ENCODE measurements at regions not wholly inside any gene's neighbourhood (a gene's known extent, or its start where the extent isn't known, plus 50 kb on each side); places are given as distances from the start of the nearest gene placed in this dataset.

DNA sequence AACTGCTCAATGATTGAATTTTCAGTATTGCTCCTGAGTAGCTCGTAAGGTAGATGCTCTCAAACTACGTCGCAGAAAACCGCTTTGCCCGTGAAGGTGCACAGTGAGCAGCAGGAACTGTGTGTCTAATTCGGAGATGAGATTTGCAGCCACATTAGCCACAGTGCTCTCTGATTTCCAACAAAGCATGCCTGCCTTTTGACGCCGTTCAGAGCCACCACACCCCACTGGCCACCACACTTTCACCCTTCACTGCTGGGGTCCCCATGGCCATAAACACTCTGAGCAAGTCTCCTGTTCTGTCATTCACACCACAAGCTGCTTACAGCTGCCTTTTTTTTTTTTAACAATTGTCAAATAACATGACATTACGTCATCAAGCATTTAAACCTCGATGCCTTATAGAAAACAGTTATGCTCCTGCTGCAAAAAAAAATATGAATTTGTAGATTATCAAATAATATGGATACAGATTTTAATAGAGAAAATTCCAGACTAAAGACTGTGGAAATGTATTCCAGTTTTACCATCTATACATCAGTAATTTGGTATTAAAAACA is 578.8 kb upstream of the PFKP start:
- no peaks in the 10 kb centered on the region for H3K4me1 Mint-ChIP-seq
- no peaks in the 10 kb centered on the region for H3K4me1 ChIP-seq (ENCODE audit: control insufficient read depth in 2 of 2, insufficient read depth in 2 of 2, low read length in 2 of 2)
- no peak overlapping the region for H3K27ac Mint-ChIP-seq
- no peak overlapping the region for H3K4me3 Mint-ChIP-seq
- no peaks in the 10 kb centered on the region for H3K36me3 ChIP-seq (ENCODE audit: control insufficient read depth in 2 of 3, insufficient read depth in 3 of 3, low read length in 3 of 3)
- H3K27ac ChIP-seq (ENCODE audit: low read depth, low read length), result no peak overlapping the region
- no peaks in the 10 kb centered on the region for H3K27me3 ChIP-seq (ENCODE audit: control insufficient read depth in 2 of 2, insufficient read depth in 2 of 2, low read length in 2 of 2)
- no peaks in the 10 kb centered on the region for H3K36me3 Mint-ChIP-seq
- H3K4me3 ChIP-seq (ENCODE audit: low read length), result no peak overlapping the region
- ChIA-PET POLR2A (no interaction called here), CTCF (no interaction called here)
- H3K27me3 Mint-ChIP-seq, result peaks cover 0 to 18% (median 3%) of the 10 kb centered on the region in 5 donors
- no peak for DNase-seq
- H3K9me3 Mint-ChIP-seq, result peaks cover 0 to 4% (median 0%) of the 10 kb centered on the region in 11 donors
- ATAC-seq, result no peak
- no peaks in the 10 kb centered on the region for H3K9me3 ChIP-seq (ENCODE audit: control insufficient read depth in 2 of 3, low read length in 3 of 3)
- intact Hi-C loops (cut with micrococcal nuclease), result no loop called here

DNA sequence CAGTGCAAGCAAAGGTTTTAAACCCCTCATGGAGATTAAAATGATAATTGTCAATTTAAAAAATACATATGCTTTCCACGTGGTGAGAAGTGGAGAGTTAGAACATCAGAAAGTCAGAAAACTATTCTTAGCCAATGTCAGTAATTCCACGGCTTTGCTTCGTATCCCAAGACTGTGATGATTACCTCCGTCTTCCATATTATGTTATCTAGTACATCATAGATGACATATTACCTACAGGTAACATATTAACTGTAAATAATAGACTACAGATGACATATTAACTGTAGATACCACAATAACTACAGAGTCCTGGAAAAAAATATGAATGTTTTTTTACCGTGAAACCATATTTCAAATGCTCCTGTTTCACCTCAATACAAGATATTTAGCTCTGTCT is 579.4 kb upstream of the PFKP start:
- no peaks in the 10 kb centered on the region for H3K36me3 Mint-ChIP-seq
- ATAC-seq (no peak), DNase-seq (no peak)
- H3K27me3 Mint-ChIP-seq, result peaks cover 0 to 21% (median 6%) of the 10 kb centered on the region in 5 donors
- Histone ChIP-seq H3K27ac (ENCODE audit: low read depth, low read length) (no peak overlapping the region), H3K9me3 (ENCODE audit: control insufficient read depth in 2 of 3, low read length in 3 of 3) (no peaks in the 10 kb centered on the region), H3K36me3 (ENCODE audit: control insufficient read depth in 2 of 3, insufficient read depth in 3 of 3, low read length in 3 of 3) (no peaks in the 10 kb centered on the region), H3K4me3 (ENCODE audit: low read length) (no peak overlapping the region), H3K27me3 (ENCODE audit: control insufficient read depth in 2 of 2, insufficient read depth in 2 of 2, low read length in 2 of 2) (no peaks in the 10 kb centered on the region), H3K4me1 (ENCODE audit: control insufficient read depth in 2 of 2, insufficient read depth in 2 of 2, low read length in 2 of 2) (no peaks in the 10 kb centered on the region)
- H3K4me1 Mint-ChIP-seq, result no peaks in the 10 kb centered on the region
- CTCF ChIA-PET, result no interaction called here
- no peak overlapping the region for H3K27ac Mint-ChIP-seq
- peaks cover 0 to 1% (median 0%) of the 10 kb centered on the region in 11 donors for H3K9me3 Mint-ChIP-seq
- POLR2A ChIA-PET, result no interaction called here
- no peak overlapping the region for H3K4me3 Mint-ChIP-seq
- intact Hi-C loops (cut with micrococcal nuclease), result no loop called here

DNA sequence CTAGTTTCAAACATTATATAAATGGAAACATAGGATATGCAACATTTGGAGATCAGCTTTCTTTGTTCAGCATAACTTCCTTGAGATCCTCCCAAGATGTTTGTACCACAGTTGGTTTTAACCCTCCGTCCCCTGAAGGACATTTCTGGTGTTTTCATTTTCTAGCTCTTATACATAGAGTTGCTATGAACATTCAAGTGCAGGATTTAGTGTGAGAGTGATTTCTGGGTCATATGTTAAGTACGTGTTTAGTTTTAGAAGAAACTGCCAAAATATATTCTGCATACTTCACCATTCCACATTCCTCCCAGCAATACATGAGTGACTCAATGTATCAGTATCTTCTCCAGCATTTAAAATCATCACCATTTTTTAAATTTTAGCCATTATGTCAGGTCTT is 588.7 kb upstream of the PFKP start:
- H3K4me3 ChIP-seq (ENCODE audit: low read length), result no peak overlapping the region
- DNase-seq (no peak), ATAC-seq (no peak)
- H3K27me3 ChIP-seq (ENCODE audit: control insufficient read depth in 2 of 2, insufficient read depth in 2 of 2, low read length in 2 of 2), result no peaks in the 10 kb centered on the region
- peaks cover 0 to 36% (median 7%) of the 10 kb centered on the region in 5 donors for H3K27me3 Mint-ChIP-seq
- no peaks in the 10 kb centered on the region for H3K4me1 ChIP-seq (ENCODE audit: control insufficient read depth in 2 of 2, insufficient read depth in 2 of 2, low read length in 2 of 2)
- no peaks in the 10 kb centered on the region for H3K4me1 Mint-ChIP-seq
- H3K36me3 Mint-ChIP-seq, result no peaks in the 10 kb centered on the region
- CTCF ChIA-PET, result no interaction called here
- no peaks in the 10 kb centered on the region for H3K36me3 ChIP-seq (ENCODE audit: control insufficient read depth in 2 of 3, insufficient read depth in 3 of 3, low read length in 3 of 3)
- no peak overlapping the region for H3K27ac ChIP-seq (ENCODE audit: low read depth, low read length)
- H3K9me3 Mint-ChIP-seq, result peaks cover 0 to 13% (median 6%) of the 10 kb centered on the region in 11 donors
- POLR2A ChIA-PET, result no interaction called here
- H3K9me3 ChIP-seq (ENCODE audit: control insufficient read depth in 2 of 3, low read length in 3 of 3), result no peaks in the 10 kb centered on the region
- no peak overlapping the region for H3K4me3 Mint-ChIP-seq
- intact Hi-C loops (cut with micrococcal nuclease), result no loop called here
- no peak overlapping the region for H3K27ac Mint-ChIP-seq

DNA sequence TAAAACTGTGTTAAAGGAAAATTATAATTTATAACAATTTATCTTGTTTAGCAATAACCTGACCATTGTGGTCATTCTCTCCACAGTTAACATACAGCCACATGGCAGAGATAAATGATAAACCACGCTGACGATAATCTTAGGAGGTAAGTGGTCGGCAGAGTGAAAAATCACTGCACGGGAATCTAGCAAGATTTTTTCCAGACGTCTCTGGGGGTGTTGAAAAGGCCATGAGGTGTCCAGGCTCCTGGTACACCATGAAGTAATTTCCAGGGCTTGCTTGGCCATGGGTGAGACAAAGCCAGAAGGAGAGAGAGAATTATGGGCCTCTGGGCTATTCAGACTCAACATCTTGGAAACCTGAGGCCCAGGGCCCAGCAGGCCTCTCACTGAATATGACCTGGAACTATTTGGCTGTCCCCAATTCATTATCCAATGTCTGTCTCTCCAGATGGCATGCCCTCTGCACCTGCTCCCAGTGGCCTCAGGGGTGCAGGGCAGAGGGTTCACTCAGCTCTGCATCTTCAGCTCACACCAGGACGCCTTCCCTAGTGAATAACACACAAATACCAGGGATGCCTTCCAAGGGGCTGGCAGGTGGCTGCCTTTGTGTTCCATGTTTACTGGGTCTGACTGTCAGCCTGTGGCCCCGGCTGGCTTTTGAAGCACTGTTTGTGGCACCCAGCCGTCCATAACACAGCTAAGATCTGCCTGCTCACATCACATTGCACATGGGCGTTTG is 590.4 kb upstream of the PFKP start:
- POLR2A ChIA-PET, result no interaction called here
- no peaks in the 10 kb centered on the region for H3K36me3 ChIP-seq (ENCODE audit: control insufficient read depth in 2 of 3, insufficient read depth in 3 of 3, low read length in 3 of 3)
- CTCF ChIA-PET, result no interaction called here
- Mint-ChIP-seq H3K27ac (no peak overlapping the region), H3K27me3 (peaks cover 0 to 27% (median 1%) of the 10 kb centered on the region in 5 donors), H3K36me3 (no peaks in the 10 kb centered on the region), H3K4me1 (no peaks in the 10 kb centered on the region), H3K9me3 (peaks cover 0 to 15% (median 6%) of the 10 kb centered on the region in 11 donors), H3K4me3 (no peak overlapping the region)
- no peak for DNase-seq
- no peaks in the 10 kb centered on the region for H3K27me3 ChIP-seq (ENCODE audit: control insufficient read depth in 2 of 2, insufficient read depth in 2 of 2, low read length in 2 of 2)
- H3K4me3 ChIP-seq (ENCODE audit: low read length), result no peak overlapping the region
- intact Hi-C loops (cut with micrococcal nuclease), result no loop called here
- no peak for ATAC-seq
- H3K9me3 ChIP-seq (ENCODE audit: control insufficient read depth in 2 of 3, low read length in 3 of 3), result no peaks in the 10 kb centered on the region
- H3K27ac ChIP-seq (ENCODE audit: low read depth, low read length), result no peak overlapping the region
- no peaks in the 10 kb centered on the region for H3K4me1 ChIP-seq (ENCODE audit: control insufficient read depth in 2 of 2, insufficient read depth in 2 of 2, low read length in 2 of 2)

DNA sequence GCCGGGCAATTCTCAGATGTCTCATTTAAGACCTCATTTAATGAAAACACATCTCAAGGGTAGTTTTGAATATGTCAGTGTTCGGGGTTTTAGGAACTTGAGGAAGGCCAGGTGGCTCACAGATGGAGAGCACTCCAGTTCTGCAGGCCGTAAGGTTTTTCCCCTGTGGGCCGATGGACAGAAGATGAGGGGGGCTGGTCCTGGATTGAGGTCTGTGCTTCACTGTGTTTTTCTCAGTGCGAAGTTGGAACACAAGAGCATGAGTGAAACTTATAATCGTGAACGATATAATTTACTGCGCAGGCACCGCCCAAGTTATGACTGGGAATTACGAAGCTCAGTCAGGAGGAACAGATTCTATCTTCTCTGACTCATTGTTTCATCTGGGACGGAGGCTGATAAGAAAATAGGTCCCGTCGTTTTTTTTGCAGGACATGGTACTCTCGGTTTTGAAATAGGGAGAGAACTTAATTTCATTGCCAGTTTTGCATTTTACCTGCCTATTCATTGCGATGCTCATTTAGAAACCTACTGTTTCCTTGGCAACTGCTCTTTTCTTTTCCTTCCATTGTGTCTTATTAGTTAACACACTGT is 591.0 kb upstream of the PFKP start:
- Mint-ChIP-seq H3K9me3 (peaks cover 0 to 21% (median 6%) of the 10 kb centered on the region in 11 donors), H3K36me3 (no peaks in the 10 kb centered on the region), H3K4me3 (no peak overlapping the region), H3K4me1 (no peaks in the 10 kb centered on the region), H3K27me3 (peaks cover 0 to 30% (median 5%) of the 10 kb centered on the region in 5 donors), H3K27ac (no peak overlapping the region)
- ChIA-PET CTCF (interaction anchor here (0.6 kb wide), 1 partner anchor 1678 kb away, joined by 4 read pairs; no protein-coding TSS in a partner anchor), POLR2A (no interaction called here)
- ATAC-seq (no peak), DNase-seq (no peak)
- intact Hi-C loops (cut with micrococcal nuclease), result no loop called here
- Histone ChIP-seq H3K4me3 (ENCODE audit: low read length) (no peak overlapping the region), H3K9me3 (ENCODE audit: control insufficient read depth in 2 of 3, low read length in 3 of 3) (no peaks in the 10 kb centered on the region), H3K36me3 (ENCODE audit: control insufficient read depth in 2 of 3, insufficient read depth in 3 of 3, low read length in 3 of 3) (no peaks in the 10 kb centered on the region), H3K27ac (ENCODE audit: low read depth, low read length) (no peak overlapping the region), H3K27me3 (ENCODE audit: control insufficient read depth in 2 of 2, insufficient read depth in 2 of 2, low read length in 2 of 2) (no peaks in the 10 kb centered on the region), H3K4me1 (ENCODE audit: control insufficient read depth in 2 of 2, insufficient read depth in 2 of 2, low read length in 2 of 2) (no peaks in the 10 kb centered on the region)

DNA sequence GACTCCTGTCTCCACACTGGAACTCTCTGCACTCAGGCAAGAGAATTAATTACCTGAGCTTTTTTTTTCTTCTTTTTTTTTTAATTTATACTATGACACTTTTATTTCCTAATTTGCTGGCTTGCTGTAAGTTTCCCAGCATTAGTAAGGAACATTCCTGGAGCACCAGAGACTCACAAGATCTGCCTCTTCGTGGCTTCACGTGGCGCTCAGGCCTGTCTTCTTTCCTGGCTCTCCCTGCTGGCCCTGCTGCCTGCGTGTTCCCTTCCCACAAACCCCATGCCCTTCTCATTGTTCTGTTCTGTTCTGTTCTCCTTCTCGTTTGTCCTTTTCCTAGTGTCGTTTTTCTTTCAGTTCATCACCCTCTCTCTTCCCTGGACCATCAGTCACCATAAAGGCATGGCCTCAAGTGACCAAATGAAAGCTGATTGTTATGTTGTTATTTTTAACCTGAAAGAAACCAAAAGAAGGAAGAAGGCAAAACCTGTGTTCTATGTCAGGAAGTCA is 591.6 kb upstream of the PFKP start:
- H3K9me3 ChIP-seq (ENCODE audit: control insufficient read depth in 2 of 3, low read length in 3 of 3), result no peaks in the 10 kb centered on the region
- DNase-seq (no peak), ATAC-seq (no peak)
- no peak overlapping the region for H3K4me3 Mint-ChIP-seq
- H3K4me1 ChIP-seq (ENCODE audit: control insufficient read depth in 2 of 2, insufficient read depth in 2 of 2, low read length in 2 of 2), result no peaks in the 10 kb centered on the region
- POLR2A ChIA-PET, result no interaction called here
- no peak overlapping the region for H3K4me3 ChIP-seq (ENCODE audit: low read length)
- intact Hi-C loops (cut with micrococcal nuclease), result no loop called here
- H3K36me3 ChIP-seq (ENCODE audit: control insufficient read depth in 2 of 3, insufficient read depth in 3 of 3, low read length in 3 of 3), result no peaks in the 10 kb centered on the region
- H3K27ac ChIP-seq (ENCODE audit: low read depth, low read length), result no peak overlapping the region
- H3K27me3 Mint-ChIP-seq, result peaks cover 0 to 27% (median 5%) of the 10 kb centered on the region in 5 donors
- H3K27me3 ChIP-seq (ENCODE audit: control insufficient read depth in 2 of 2, insufficient read depth in 2 of 2, low read length in 2 of 2), result no peaks in the 10 kb centered on the region
- H3K4me1 Mint-ChIP-seq, result no peaks in the 10 kb centered on the region
- no peaks in the 10 kb centered on the region for H3K36me3 Mint-ChIP-seq
- H3K27ac Mint-ChIP-seq, result no peak overlapping the region
- H3K9me3 Mint-ChIP-seq, result peaks cover 0 to 21% (median 6%) of the 10 kb centered on the region in 11 donors
- CTCF ChIA-PET, result interaction anchor here (0.6 kb wide), 1 partner anchor 1677 kb away, joined by 4 read pairs; no protein-coding TSS in a partner anchor

Data from naive thymus-derived CD4-positive, alpha-beta T cell (primary cell).